ENCODE measurements at regions not wholly inside any gene's neighbourhood (a gene's known extent, or its start where the extent isn't known, plus 50 kb on each side); places are given as distances from the start of the nearest gene placed in this dataset.

- Histone ChIP-seq H3K4me3 (no peak overlapping the region), H3K27ac (no peak overlapping the region), H3K27me3 (no peaks in the 10 kb centered on the region), H3K9me3 (no peaks in the 10 kb centered on the region), H3K4me1 (no peaks in the 10 kb centered on the region), H3K36me3 (no peaks in the 10 kb centered on the region)
- intact Hi-C loops (cut with DNase I) = no loop called here
- TF ChIP-seq POLR2AphosphoS5 (IDR thresholded peaks at IDR 0.05) (no peak), CTCF (IDR thresholded peaks at IDR 0.05) (no peak), EP300 (IDR thresholded peaks at IDR 0.05) (no peak), POLR2A (IDR thresholded peaks at IDR 0.05) (no peak)
- 68 to 81% methylated on average over 5 of the region's 5 CpGs for WGBS, 2 donors
- DNase-seq = no peak
These were observed 172.6 kb downstream of the BMP2 start for GRCh38 chr20:6940048-6940447.

- WGBS, 2 donors = 34 to 35% methylated on average over 2 of the region's 2 CpGs
- intact Hi-C loops (cut with DNase I) = no loop called here
- Histone ChIP-seq H3K27me3 (no peaks in the 10 kb centered on the region), H3K9me3 (no peaks in the 10 kb centered on the region), H3K4me3 (no peak overlapping the region), H3K27ac (no peak overlapping the region), H3K4me1 (no peaks in the 10 kb centered on the region), H3K36me3 (no peaks in the 10 kb centered on the region)
- DNase-seq = no peak
- no peak for TF ChIP-seq EP300 (IDR thresholded peaks at IDR 0.05)
- no peak for TF ChIP-seq CTCF (IDR thresholded peaks at IDR 0.05)
- TF ChIP-seq POLR2AphosphoS5 (IDR thresholded peaks at IDR 0.05) = no peak
- TF ChIP-seq POLR2A (IDR thresholded peaks at IDR 0.05) = no peak
These were observed 173.4 kb downstream of the BMP2 start for GRCh38 chr20:6940876-6941275.

- DNase-seq = no peak
- Histone ChIP-seq H3K4me1 (no peaks in the 10 kb centered on the region), H3K9me3 (no peaks in the 10 kb centered on the region), H3K36me3 (no peaks in the 10 kb centered on the region), H3K4me3 (no peak overlapping the region), H3K27ac (no peak overlapping the region), H3K27me3 (no peaks in the 10 kb centered on the region)
- no peak for TF ChIP-seq EP300 (IDR thresholded peaks at IDR 0.05)
- TF ChIP-seq POLR2A (IDR thresholded peaks at IDR 0.05) = no peak
- no peak for TF ChIP-seq POLR2AphosphoS5 (IDR thresholded peaks at IDR 0.05)
- no peak for TF ChIP-seq CTCF (IDR thresholded peaks at IDR 0.05)
- intact Hi-C loops (cut with DNase I) = no loop called here
- 91 to 93% methylated on average over 2 of the region's 2 CpGs for WGBS, 2 donors
These were observed 174.1 kb downstream of the BMP2 start for GRCh38 chr20:6941571-6941970.

GRCh38 chr20:6942266-6942665 is 174.8 kb downstream of the BMP2 start:
- TF ChIP-seq POLR2AphosphoS5 (IDR thresholded peaks at IDR 0.05) = no peak
- no peak for TF ChIP-seq POLR2A (IDR thresholded peaks at IDR 0.05)
- TF ChIP-seq EP300 (IDR thresholded peaks at IDR 0.05) = no peak
- TF ChIP-seq CTCF (IDR thresholded peaks at IDR 0.05) = no peak
- Histone ChIP-seq H3K27me3 (no peaks in the 10 kb centered on the region), H3K27ac (no peak overlapping the region), H3K36me3 (no peaks in the 10 kb centered on the region), H3K4me1 (no peaks in the 10 kb centered on the region), H3K4me3 (no peak overlapping the region), H3K9me3 (no peaks in the 10 kb centered on the region)
- DNase-seq = no peak
- intact Hi-C loops (cut with DNase I) = no loop called here
- WGBS, 2 donors = 80 to 82% methylated on average over 3 of the region's 3 CpGs

- Histone ChIP-seq H3K4me1 (no peaks in the 10 kb centered on the region), H3K36me3 (no peaks in the 10 kb centered on the region), H3K9me3 (no peaks in the 10 kb centered on the region), H3K27ac (no peak overlapping the region), H3K4me3 (no peak overlapping the region), H3K27me3 (no peaks in the 10 kb centered on the region)
- TF ChIP-seq POLR2A (IDR thresholded peaks at IDR 0.05) (no peak), CTCF (IDR thresholded peaks at IDR 0.05) (no peak), POLR2AphosphoS5 (IDR thresholded peaks at IDR 0.05) (no peak), EP300 (IDR thresholded peaks at IDR 0.05) (no peak)
- 83 to 88% methylated on average over 4 of the region's 4 CpGs for WGBS, 2 donors
- intact Hi-C loops (cut with DNase I) = no loop called here
- no peak for DNase-seq
These were observed 176.8 kb downstream of the BMP2 start for GRCh38 chr20:6944292-6944691.

All from sigmoid colon (tissue), 6 donors.